NCI-H2227 (cell line): ENCODE measurements at regions not wholly inside any gene's neighbourhood (a gene's known extent, or its start where the extent isn't known, plus 50 kb on each side); places are given as distances from the start of the nearest gene placed in this dataset.

ENCODE experiments used
- DNase-seq: peaks from one replicate; lab custom pipeline; 2025; ENCODE audit not compliant: unreplicated experiment; lab: John Stamatoyannopoulos, UW

DNA sequence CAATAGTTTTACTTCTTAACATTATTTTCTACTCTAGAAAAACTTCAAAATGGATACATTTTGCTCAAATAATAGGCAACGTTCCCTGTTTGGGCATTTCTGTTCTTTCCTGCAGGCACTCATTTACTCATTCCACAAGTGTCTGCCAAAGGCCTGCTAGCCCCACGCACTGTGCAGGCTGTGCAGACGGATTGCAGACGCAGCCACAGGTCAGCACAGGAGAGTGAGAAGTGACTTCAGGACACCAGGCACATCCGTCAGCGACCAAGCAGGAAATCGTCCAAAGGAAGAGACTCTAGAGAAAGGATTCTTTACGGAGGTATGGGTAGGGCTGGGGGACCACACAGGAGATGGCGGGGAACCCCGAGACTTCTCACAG is 103.0 kb upstream of the AGAP1 start:
- DNase-seq, result no peak

DNA sequence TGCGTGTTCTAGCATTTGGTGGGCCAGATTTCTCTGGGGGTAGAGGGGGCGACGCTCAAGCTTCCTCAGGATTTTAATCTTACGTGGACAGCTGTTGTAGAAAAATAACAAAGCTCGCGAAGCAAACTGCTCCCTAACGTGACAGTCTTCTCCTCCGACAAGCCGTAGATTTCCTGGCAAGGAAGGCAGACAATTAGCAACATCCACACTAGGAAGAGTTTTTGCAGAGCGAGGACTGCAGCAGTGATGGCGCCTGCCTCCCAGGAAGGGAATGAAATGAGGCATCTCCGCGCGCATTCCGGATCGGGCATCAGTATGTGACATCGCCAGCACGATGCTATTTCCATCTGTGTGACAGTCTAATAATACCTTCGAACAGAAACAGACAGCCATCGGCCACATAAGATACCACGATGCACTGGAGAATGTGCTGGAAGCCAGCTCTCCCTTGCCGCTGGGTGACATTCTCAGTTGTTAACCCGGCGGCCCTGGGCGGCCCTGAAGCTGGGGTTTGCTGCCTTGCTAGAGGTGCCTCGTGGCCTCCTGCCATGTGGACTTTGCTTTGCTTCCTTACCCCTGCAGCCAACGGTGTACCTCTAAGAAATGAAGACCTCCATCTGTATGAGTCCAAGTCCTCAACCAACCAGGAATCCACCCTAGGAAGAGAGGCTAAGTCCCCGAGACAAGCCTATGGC is 101.8 kb upstream of the AGAP1 start:
- no peak for DNase-seq

DNA sequence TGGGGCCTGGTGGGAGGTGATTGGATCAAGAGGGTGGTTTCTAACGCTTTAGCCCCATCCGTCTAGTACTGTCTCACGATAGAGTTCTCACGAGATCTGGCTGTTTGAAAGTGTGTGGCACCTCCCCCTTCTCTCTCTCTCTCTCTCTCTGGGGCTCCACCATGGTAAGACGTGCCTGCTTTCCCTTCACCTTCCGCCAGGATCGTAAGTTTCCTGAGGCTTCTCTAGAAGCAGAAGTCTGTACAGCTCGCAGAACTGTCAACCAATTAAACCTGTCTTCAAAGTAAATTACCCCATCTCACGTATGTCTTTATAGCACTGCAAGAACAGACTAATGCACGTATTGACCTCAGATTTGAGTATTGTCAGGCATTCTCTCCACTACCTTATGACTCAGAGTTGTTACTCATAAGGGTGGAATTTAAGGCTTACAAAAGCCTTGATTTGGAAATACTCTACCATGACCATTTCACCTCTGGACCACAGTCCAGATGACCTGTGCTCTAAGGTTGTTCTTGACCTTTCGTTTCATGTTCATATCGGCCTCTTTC is 99.5 kb upstream of the AGAP1 start:
- no peak for DNase-seq

DNA sequence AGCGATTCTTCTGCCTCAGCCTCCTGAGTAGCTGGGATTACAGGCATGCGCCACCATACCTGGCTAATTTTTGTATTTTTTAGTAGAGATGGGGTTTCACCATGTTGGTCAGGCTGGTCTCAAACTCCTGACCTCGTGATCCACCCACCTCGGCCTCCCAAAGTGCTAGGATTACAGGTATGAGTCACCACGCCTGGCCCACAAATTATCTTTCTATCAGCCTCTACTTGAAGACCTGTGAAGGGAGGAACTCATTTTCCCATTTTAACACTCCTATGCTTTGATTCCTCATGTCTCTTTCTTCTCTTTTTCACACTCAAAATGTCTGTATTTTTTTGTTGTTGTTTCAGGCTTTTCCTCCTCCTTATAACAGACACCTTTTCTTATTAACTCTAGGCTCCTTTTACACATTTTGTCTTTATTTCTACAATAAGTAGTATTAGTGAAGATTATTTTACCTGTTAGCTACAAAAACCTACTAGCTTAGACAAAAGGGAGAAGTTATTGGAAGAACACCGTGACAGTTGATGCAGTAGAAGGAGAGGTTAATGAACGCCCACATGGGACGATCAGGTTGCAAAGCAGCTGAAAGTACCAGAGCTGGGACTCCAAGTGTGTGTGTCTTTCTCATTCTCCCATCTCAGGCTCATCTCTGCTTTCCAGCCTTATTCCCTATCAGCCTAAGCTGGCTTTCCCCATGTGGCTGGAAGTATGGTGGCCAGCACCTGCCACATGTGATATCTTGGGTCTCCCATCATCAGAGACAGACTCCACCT is 97.6 kb upstream of the AGAP1 start:
- DNase-seq, result no peak

DNA sequence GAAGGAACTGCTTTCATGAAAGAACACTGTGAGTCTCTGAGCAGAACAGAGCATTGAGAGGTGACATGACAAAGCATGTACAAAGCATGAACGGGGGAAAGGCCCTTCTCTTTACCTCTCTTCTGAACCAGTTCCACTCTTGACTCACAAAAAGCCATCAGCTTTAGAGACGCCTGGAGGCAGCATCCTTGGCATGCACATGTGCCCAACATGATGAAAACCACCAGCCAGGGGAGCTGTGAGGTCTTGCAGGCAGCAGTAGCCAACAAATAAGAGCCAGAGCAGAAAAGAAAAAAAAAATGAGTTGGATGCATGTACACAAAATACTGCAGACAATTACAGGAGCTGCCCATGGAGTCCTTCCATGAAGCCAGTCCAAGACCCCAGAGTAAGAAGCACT is 95.5 kb upstream of the AGAP1 start:
- DNase-seq, result no peak

DNA sequence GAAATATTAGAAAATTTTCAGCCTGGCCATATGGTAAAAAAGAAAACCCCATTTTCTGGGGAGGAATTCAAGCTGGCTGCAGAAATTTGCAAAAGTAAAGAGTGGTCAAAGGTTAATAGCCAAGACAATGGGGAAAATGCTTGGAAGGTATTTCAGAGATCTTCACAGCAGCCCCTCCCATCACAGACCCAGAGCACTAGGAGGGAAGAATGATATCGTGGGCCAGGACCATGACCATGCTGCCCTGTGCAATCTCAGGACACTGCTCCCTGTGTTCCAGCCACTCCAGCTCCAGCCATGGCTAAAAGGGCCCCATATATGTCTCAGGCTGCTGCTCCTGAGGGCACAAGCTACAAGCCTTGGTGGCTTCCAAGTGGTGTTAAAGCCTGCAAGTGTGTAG is 93.9 kb upstream of the AGAP1 start:
- no peak for DNase-seq

DNA sequence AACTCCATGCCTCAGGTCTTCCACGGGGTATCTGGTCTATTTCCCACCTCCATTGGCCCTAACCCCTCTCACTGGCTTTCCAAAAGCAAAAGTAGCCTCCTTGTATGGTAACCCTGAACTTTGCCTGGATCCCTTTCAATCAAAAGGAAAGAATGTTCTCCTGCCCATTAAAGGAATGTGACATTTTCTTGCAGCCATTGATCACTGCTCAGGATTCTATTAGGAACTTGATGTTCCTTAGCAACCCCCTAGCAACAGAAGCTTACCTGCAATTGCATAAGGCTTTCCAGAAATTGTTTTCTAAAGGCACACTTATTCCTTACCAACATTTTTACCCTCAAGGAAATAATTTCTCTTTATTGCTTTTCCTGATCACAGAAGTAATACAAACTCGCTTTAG is 91.4 kb upstream of the AGAP1 start:
- DNase-seq, result no peak

DNA sequence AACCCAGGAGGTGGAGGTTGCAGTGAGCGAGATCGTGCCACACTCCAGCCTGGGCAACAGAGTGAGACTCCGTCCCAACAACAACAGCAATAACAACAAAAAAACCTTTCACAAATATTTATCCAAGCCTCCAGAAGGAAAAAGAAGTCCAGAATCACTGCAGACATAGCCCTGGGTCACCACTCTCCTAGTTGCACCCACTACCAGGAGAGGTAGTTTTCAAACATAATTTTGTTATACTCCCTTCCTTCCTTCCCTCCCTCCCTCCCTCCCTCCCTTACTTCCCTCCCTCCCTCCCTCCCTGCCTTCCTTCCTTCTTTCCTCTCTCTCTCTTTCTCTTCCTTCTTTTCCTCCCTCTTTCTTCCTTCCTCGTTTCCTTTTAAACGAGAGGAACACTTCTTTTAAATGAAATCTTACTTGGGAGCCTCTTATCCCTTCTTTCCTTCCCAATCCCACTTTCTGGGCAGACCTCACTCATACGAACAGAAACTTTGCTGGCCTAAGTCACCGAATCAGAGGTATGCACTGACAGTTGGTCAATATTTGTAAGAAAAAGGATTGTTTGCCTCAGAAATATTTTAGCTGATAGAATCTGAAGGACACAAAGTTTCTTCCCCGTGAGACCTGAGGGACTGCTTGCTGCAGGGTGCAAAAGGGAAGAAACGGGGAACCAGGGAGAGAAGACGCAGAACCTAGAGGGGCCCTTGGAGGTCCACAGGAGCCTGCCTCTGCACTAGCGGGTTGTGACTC is 88.1 kb upstream of the AGAP1 start:
- DNase-seq, result no peak

DNA sequence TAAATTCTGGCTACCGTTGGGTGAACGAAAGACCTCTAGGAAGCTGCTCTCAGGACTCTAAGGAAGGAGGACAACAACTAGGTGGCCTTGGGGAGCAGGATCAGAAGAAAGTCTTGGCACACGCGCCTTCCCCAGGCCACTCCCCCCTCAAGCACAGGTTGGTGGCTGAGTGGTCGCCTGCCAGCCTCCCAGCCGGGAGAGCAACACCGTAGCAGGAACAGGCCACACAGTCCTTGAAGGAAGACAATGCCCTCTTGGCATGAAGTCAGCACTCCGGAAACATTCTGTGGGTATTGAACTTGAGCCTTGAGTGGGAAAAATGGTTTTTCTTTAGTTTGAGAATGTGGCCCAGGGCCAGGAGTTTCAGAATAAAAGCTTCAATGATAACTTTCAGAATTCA is 87.4 kb upstream of the AGAP1 start:
- no peak for DNase-seq

DNA sequence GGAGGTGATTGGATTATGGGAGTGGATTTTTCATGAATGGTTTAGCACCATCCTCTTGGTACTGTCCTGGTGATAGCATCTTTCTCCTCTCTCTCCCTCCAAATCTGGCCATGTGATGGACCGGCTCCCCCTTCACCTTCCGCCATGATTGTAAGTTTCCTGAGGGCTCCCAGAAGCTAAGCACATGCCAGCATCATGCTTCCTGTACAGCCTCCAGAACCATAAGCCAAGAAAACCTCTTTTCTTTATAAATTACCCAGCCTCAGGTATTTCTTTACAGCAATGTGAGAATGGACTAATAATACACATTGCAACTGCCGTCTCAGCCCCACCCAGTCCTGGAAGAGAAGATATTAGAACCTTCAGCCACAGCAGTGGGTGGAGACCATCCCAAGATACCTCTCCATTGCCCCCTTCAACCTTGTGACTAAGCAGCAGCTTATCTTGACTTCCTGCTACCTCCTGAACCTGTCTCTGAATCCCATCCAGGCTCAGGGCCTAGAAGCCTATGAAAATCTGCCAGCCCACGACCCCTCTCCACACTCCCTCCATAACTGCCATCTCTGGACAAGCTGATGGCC is 81.8 kb upstream of the AGAP1 start:
- no peak for DNase-seq

DNA sequence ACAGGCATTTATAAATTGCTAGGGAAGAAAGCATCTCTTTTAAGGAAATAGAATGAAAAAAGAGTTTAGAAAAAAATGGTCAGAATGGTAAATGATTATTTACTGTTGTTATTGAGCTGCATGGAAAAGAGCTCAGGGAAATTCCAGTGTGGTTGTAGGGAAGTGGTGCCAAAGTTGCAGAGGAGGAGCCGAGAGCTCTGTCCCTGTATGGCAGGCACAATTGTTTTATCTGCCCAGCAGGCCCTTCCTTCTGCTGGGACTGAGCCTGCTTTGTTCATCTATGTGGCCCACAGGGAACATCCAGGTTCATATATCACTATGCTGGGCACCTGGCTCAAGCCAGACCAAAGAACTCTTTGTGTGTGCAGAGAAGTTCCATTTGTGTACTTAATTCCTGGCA is 80.8 kb upstream of the AGAP1 start:
- no peak for DNase-seq

DNA sequence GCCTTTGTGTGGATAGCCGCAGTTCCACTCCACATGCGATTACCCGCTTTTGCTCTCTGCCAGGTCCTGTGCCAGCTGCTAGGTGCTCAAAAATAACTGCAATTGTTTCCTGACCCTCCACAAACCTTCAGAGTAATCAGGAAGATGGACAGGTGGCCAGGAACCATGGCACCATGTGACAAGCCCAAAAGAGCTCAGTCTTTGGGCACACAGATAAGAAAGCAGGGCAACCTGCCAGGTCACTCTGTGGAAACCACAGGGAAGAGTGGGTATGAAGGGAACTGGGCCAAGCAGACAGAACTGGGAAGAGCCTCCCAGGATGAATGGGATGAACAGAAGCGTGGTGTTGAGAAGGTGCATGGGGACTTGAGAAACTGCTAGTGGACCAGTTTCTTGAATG is 79.4 kb upstream of the AGAP1 start:
- DNase-seq, result no peak

DNA sequence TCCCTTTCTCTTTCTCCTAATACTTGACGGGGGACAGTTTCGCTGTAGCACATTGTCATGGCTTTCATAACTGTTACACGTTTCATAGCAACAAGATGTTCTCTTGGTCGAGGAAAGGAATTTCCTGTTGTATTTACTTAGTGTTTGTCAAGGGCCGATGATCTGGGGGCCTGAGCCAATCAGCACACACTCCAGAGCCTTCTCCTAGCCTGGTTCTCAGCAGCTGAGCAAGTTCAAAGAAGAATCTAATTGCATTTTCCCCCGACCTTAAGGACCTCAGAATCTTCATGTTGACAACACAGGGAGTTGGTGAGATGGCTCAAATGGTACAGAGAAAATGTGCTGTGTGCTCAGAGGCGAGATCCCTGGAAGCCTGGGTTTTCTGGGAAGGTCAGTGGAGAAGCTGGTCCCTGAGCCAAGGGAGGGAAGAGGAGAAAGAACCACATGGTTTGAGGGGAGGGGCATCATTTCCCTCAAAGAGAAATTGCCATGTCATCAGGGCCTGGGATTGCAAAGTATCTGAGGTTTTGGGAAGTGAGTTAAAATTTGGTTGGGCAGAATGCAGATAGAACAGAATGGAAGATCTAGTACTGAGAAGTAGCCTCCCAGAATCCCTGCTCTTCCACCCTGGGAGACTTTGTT is 76.9 kb upstream of the AGAP1 start:
- DNase-seq, result peak; percentile 11

DNA sequence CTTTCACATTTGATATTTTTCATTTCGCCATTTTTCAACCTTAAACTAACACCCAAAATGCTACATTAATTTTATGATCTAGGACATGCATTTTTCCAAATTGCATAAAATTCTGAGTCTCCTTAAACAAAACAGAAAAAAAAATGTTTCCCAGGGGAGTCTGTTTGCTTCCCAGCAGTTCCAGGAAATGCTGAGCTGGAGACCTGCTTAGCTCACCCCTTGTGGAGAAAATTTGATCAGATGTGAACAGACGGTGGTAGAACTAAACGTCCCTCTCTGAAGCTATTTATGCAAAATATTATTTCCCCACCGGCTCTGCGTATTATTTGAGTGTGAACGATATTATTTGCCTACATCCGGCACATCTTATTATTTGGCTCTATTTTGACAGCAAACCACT is 74.9 kb upstream of the AGAP1 start:
- DNase-seq, result no peak

DNA sequence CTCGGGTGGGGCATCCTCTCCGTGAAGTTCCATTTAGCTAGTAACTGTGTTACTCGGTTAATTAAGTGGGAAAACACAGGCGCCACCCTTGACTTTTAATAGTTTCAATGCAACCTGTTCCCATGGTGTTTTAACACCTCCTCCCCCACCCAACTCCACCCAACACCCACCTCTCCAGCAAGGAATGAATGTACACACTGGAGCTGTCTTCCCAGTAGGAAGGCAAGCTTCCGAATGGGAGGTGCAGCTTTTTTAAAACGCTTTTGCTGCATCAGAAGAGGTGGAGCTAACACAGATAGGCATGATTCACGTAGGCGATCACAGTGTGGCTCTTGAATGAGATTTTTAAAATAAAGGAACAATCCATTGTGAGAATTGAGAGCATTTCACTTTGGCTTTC is 73.8 kb upstream of the AGAP1 start:
- DNase-seq, result no peak

DNA sequence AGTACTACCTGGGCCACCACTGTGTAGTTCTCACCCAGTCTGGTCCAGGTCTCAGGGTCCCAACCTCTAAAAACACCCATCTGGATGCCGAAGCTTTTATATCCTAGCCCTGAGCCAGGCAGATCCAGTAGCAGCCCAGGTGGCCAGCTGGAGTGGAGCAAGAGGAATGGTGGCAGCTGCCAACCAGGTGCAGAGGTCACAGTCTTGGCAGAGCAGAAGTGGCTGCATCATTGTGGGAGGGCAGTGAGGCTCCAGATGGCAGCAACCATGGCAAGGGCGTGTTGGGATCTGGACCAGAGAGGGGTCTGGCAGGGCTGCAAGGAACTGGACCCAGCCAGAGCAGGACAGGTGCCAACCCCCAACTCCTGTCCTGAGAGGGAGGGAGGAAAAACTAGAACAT is 72.2 kb upstream of the AGAP1 start:
- no peak for DNase-seq

DNA sequence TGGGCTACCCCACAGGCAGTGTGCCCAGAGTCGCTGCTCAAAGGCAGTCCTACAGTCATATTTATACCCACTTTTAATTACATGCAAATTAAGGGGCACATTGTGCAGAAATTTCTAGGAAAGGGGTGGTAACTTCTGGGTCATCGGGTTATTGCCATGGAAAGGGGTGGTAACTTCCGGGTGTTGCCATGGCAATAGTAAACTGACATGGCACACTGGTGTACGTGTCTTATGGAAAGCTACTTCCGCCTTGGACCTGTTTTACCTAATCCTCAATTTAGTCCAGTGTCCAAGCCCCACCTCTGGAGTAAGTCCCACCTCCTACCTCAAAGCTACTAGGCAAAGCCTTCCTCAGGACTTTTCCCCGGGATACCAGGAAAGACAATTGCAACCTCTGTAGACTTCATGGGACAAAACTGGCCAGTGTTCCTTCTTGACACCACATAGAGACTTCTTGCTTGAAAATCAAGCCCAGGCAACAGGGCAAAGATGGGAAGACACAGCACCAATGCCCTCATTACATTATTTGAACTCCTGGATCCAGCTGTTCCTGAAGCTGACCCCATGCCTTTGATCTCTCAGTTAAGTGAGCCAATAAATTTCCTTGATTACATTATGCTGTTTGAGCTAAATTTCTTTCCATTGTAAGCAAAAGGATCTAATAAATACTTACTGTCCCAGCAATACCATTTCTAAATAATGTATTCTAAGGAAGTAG is 63.3 kb upstream of the AGAP1 start:
- no peak for DNase-seq

DNA sequence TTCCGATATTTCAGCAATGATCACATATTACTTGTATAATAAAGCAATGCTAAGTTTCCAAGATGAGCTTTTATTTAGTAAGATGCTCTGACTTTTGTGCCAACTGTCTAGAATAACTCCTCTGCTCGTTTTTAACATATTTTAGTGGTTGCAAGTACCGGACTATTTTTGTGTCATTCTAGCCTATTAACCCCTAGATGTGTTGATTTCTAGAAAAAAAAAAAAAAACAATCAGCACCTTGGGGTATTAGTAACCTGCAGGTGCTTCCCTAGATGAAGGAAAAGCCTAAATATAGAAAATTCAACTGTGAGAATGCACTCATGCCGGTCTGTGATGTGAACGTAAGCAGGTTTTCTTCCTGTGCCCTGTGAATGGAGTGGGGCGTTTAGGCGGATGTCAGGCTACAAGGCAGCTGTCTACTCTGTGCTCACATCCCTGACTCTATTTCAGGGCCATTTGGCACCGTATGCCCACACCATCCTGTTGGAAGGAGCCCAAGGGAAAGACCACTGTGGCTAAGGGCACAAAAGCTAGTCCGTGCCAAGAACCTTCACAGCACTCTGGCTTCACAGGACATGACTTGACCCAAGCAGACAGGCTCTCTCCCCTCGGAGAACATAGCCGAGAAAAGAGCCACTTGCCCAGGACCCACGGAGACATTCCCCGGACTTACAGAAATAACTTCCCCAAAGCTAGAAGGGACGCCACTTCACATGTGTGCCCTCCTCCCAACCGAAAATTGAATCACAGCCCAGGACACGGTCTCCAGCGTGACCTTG is 60.9 kb upstream of the AGAP1 start:
- no peak for DNase-seq

DNA sequence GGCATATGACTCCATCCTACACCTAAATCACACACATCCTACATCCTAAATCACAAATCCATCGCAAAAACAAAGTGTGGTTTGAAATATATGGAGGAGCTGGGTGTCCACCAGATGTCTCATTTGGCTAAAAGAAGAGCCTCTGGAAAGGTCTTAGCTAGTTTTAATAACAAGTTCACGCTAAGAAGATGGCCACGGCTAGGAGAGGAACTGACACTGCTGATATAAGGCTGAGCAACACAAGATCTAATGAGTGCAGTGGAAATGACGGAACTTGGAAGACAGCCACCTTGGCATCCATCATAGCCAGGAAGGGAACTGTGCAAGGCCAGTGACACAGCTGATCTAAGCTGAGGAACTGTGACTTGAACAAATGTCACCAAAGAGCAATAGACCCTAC is 60.0 kb upstream of the AGAP1 start:
- no peak for DNase-seq
